ENCODE measurements at regions not wholly inside any gene's neighbourhood (a gene's known extent, or its start where the extent isn't known, plus 50 kb on each side); places are given as distances from the start of the nearest gene placed in this dataset.

DNA sequence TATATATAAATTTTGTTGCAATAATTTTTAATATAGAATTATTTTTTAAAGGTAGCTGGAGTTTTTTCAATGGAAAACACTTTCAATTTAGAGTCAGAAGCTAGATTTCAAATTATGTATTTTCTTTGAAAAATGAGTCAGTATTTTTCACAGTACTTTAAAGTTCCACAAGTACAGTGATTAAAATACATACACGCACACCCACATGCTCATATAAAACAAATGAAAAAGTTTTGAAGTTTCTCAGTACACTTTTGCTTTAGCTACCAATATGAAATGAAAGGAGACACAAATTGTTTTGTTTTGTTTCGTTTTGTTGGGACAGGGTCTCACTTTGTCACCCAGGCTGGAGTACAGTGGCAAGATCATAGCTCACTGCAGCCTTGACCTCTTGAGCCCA, 98.6 kb downstream of the CYB561 start:
- DNase-seq (ENCODE audit: low spot score), result no peak
- in situ Hi-C loops (cut with HindIII; ENCODE audit: low sequenced_read_pairs), result no loop called here

DNA sequence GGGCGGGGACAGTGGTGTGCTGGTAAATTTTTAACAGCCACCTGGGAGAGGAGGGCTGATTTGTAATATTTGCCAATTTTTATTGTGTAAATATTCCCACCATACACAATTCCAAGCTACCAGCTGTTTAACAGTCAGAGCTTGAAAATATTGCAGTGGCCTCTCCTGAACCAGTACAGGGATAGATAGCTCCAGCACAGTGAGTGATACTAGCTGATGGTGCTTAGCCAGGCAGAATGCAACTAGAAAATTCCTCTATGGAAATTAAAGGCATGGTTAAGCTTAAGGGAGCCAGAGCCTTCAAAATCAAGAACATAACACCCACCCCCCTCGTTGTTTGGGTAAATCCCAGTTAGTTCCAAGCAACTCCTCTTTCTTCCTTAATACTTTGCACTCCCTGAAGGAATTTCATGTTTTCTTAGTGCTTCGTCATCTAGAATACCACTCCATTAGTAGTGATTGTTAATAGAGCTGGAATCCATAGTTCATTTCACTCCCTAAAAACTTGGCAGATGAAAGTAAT, 96.6 kb downstream of the CYB561 start:
- DNase-seq (ENCODE audit: low spot score), result no peak
- in situ Hi-C loops (cut with HindIII; ENCODE audit: low sequenced_read_pairs), result no loop called here

DNA sequence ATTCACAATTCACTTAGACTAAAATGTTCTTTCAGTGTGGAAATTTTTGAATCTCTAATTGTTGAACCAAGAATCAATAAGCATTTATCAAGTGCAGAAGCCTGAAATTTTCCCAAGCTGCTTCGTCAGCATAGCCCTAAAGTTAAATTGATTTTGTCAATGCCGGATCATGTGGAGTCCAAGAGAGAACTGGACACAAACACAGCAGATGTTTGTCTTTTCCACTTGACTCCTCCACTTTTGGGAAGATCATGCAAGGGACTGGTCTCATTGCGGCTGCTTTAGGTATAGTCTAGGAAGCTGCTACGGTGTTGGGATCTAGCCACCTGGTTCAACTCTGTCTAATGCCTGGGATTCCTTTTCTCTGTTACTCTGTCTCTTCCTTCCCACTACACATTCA, 95.7 kb downstream of the CYB561 start:
- in situ Hi-C loops (cut with HindIII; ENCODE audit: low sequenced_read_pairs), result no loop called here
- DNase-seq (ENCODE audit: low spot score), result no peak

DNA sequence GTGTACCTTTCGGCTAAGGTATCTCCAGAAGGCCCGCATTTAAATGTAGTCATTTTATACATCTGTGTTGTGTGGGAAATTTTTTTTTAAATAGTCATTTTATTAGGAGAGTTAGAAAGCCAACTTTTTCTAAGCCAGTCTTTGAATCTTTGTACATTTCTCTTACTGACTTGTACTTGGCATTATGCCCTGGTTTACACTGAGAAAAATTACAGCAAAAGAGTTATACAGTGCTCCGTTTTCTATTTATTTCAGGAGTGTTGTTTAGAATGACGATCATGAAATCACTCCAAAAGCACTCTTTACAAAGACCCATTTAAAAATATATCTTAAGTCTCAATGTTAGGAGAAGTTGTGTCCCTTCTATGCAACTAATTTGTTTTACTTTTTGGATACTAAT, 91.8 kb downstream of the CYB561 start:
- in situ Hi-C loops (cut with HindIII; ENCODE audit: low sequenced_read_pairs), result no loop called here
- DNase-seq (ENCODE audit: low spot score), result no peak

DNA sequence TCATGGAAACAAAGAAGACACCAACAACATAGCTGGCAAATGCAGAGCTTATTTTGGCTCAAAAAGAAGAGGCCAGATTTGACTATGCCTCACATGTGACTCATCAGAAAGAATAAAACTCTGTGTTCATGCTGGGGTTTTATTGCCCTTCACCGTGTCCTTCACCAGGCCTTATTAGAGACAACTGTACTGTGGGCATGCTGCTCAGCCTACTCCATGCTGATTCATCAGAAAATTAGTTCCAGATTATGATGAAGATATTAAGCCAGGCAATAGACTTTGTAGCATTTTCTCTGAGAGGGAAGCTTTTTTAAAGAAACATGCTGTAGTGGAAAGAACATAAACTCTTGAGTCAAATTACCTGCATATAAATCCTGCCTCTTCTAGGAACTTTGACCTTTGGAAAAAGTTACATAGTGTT, 89.8 kb downstream of the CYB561 start:
- DNase-seq (ENCODE audit: low spot score), result no peak
- in situ Hi-C loops (cut with HindIII; ENCODE audit: low sequenced_read_pairs), result no loop called here

DNA sequence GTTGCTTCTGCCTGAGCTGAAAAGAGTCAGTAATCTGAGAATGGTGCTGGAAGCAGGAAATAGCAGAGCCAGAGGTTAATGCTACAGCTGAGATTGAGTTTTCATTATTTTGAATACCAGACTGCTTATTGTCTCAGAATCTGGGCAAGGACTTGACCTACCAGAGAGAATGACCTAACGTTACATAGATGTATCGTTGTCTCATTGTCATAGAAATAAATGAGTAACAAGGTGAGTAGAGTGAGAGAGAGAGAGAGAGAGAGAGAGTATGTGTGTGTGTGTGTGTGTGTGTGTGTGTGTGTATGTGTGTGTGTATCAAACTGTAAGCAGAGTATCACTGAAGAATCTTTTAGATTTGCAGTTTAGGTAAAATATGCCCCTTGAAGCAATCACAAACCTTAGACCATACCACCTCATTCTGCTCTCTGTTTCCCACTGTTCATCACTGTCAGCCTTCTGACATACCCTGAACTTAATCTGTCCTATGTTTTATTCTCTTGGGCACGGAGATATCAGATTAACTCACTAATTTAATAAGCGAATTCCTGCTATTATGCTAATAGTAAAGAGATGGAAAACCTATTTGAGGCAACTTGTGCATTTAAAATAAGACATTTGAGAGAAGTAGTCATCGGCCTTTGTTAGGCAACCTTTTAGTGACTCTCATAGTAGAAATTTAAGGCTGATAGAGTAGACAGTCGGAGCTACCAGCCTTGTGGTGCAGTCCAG, 87.8 kb downstream of the CYB561 start:
- no peak for DNase-seq (ENCODE audit: low spot score)
- in situ Hi-C loops (cut with HindIII; ENCODE audit: low sequenced_read_pairs), result no loop called here

DNA sequence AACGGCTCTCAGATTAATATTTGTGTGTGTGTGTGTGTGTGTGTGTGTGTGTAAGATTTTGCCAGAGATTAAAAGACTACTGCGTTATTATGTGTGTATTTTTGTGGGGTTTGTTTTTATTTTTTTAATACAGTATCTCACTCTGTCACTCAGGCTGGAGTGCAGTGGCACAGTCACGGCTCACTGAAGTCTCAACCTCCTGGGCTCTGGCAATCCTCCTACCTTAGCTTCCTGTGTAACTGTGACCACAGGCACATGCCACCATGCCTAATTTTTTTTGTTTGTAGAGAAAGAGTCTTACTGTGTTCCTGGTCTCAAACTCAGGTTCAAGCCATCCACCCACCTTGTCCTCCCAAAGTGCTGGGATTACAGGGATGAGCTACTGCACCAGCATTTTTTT, 87.2 kb downstream of the CYB561 start:
- no peak for DNase-seq (ENCODE audit: low spot score)
- in situ Hi-C loops (cut with HindIII; ENCODE audit: low sequenced_read_pairs), result no loop called here

DNA sequence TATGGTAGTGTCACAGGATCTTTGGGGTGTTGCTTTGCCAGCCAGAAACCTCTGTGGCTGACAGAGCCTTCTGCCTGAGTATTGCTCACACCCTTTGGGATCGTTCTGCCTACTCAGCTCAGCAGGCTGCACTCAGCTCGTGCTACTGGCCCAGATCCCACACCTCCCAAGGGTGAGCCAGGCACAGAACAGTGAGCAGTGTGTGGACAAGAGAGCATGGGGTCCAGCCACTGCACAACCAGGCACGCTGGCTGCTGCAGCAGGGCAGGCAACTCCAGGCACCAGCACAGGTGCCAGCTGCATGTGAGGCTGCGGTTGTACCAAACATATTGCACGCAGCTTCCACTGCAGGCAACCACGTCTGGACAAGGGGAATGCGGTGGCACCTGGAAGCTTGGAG, 84.9 kb downstream of the CYB561 start:
- no peak for DNase-seq (ENCODE audit: low spot score)
- in situ Hi-C loops (cut with HindIII; ENCODE audit: low sequenced_read_pairs), result no loop called here

DNA sequence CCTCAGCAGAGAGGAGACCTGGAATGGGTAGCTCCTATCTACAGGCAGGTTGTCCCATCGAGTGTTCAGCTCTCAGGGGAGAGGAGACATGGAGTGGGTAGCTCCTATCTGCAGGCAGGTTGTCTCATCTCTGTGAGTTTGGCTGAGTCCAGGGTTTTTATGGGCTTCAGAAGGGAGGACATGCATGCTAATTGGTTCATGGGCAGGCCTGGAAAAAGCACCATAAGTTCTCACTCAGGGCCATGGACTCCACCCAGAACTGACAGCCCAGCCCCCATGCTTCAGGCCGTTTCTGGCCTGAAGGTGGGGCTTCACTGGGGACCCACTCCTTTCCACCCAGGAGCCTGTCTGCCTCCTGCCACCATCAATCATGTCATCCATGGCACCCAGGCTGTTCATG, 84.0 kb downstream of the CYB561 start:
- DNase-seq (ENCODE audit: low spot score), result no peak
- in situ Hi-C loops (cut with HindIII; ENCODE audit: low sequenced_read_pairs), result no loop called here

DNA sequence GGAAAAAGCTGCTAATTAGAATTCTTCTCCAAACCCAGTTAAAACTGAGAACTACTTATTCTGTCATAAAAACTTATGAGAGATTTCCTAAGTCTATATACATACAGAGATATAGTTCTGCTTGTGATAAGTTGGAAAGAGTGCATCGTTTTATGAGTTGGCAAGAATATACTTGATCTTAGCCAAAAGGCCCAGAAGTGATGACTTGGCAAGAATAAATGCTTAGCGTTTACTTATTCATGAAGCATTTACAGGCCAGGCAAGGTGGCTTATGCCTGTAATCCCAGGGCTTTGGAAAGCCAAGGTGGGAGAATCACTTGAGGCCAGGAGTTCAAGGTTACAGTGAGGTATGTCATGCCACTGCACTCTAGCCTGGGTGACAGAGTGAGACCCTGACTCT, 81.7 kb downstream of the CYB561 start:
- in situ Hi-C loops (cut with HindIII; ENCODE audit: low sequenced_read_pairs), result no loop called here
- DNase-seq (ENCODE audit: low spot score), result no peak

DNA sequence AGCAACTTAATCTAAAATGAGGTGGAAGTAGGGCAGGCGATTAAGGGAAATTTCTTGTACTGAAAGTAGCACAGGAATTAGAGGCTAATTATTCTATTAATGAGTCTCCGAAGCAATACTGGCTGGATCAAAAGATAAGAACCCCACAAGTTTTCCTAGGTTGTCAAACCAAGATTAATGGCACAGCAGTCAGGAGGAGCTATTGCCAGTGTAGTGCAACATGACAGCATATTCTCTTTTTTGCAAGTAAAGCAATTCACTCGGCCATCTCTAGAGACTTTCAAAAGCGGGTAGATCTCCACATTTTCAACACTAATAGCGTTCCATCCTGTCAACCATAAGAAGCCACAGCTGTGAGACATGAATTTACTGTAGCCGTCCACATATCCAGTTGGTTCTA, 81.2 kb downstream of the CYB561 start:
- in situ Hi-C loops (cut with HindIII; ENCODE audit: low sequenced_read_pairs), result no loop called here
- no peak for DNase-seq (ENCODE audit: low spot score)

DNA sequence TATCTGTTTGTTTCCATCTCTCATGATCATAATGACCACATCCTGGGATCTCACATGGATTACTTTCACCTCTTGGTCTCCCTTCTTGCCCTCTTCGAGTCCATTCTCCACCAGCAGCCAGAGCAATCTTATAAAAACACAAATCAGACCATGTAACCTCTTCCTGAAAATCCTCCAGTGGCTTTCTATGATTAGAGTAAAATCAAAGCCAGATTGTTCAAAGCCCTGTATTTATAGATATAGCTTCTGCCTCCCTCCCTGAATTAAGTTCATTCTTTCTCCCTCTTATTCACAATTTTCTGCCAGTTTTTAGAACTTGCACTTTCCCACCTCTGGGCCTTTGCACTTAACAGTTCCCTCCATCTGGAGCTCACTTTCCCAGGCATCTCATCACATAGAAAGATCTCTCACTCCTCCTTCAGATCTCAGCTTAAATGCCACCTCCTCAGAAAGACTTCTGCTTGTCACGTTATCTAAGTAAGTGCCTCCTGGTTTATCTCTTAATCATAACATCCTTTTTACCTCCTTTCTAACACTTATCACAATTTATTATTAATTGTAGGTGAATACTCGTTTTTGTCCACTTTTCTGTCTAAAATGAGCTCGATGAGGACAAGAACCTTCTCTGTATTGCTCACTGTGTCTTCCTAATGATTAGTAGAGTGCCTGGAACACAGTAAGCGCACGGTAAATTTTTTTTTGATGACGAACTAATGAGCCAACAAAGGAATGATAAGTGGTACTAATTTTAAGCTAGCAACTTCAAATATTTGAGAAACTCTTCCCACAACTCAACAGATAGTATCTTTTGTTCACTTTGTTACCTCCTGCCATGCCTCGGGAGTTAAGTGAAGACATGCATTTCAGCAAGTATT, 80.5 kb downstream of the CYB561 start:
- no peak for DNase-seq (ENCODE audit: low spot score)
- in situ Hi-C loops (cut with HindIII; ENCODE audit: low sequenced_read_pairs), result no loop called here

DNA sequence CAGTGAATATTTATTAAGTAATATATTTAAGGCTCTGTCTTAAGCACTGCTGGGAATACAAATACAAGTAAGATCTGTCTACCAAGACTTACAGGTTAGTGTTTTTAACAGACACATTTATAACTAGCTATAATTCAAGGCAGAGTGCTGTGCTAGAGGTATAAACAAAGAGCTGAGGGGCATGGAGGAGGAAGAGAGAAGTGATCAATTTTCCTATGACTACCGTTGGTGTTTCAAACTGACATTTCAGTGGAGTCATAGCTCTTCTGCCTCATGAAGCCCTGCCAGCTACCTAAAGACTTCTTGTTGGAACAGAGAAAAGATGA, 79.9 kb downstream of the CYB561 start:
- in situ Hi-C loops (cut with HindIII; ENCODE audit: low sequenced_read_pairs), result no loop called here
- DNase-seq (ENCODE audit: low spot score), result no peak

DNA sequence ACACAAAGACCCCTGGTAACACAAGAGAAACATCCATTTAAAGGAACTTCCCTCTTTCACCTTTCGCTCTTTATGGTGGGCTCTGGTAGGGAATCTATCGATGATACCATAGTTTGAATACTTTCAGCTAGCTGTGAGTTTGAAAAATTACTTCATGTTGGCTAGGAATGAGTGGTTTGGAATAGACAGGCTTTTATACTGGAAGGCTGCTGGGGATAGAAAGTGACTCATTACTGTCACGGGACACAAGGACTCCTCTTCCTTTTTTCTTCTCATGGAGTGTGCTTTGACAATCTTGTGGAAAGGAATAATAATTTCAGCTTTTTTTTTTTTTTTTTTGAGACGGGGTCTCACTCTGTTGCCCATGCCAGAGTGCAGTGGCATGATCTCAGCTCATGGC, 76.9 kb downstream of the CYB561 start:
- no peak for DNase-seq (ENCODE audit: low spot score)
- in situ Hi-C loops (cut with HindIII; ENCODE audit: low sequenced_read_pairs), result no loop called here

DNA sequence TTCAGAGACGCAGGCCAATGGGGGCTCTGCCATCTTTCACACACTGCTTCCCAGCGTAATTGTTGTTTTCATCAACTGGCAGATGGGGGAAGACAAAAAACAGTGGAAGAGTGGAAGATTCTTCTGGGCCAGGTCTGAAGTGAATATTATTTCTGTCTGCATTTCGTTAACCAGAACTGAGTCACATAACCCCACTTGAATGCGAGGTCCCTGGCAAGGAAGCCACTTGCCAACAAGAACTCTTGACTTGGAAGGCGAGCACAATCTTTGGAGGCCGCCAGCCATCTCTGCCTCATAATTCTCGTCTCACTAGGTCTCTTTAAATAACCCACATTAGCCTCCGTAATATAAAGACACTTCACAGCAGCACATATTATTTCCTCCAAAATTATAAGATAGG, 75.4 kb downstream of the CYB561 start:
- no peak for DNase-seq (ENCODE audit: low spot score)
- in situ Hi-C loops (cut with HindIII; ENCODE audit: low sequenced_read_pairs), result no loop called here

DNA sequence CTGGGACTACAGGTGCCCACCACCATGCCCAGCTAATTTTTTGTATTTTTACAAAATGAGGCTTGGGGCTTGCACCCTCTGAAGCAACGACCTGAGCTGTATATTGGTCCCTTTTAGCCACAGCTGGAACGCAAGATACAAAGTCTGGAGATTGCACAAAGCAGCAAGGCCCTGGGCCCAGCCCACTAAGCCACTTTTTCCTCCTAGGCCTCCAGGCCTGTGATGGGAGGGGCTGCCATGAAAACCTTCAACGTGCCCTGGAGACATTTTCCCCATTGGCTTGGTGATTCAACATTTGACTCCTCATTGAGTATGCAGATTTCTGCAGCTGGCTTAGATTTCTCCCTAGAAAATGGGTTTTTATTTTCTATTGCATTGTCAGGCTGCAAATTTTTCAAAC, 69.2 kb downstream of the CYB561 start:
- in situ Hi-C loops (cut with HindIII; ENCODE audit: low sequenced_read_pairs), result no loop called here
- DNase-seq (ENCODE audit: low spot score), result no peak

DNA sequence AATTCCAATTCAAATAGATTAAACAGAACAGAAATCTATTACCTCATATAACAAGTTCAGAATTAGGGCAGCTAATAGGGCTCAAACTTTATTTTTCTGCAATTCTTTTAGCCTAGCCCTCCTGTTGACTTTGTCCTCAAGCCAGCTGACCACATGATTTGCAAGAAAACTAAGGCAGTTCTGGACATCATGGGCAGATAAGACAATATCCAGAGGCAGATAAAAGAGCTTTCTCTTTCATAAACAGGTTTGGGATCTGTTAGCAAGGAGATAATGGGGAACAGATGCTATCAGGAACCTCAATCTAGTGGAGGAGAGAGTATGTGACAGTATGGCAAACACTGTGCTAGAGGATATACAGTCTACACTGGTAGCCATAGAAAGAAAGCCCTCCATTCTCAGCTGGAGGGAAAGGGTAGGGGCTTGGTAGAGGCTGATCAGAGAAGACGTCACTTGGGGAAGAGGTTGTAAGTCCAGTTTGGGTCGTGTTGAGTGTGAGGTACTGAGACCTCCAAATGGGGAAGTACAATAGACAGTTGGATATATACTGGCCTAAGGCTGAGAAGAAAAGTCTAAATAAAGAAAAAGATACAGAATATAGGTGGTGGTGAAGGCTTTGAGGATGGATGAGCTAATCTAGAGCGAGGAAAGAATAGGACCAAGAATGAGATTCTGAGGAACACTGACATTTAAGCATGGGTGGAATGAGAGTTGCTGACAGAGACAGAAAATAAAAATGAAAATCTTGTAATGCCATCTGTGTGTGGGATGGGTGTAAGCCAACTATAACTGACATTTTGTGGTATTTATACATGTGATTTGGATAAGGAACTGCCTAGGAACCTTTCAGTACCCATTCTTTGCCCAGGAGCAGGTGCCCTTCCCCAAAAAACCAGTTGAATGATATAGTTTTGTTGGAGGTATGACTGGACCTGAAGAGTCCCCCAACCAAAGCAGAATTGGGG, 67.4 kb downstream of the CYB561 start:
- DNase-seq (ENCODE audit: low spot score), result no peak
- in situ Hi-C loops (cut with HindIII; ENCODE audit: low sequenced_read_pairs), result no loop called here

DNA sequence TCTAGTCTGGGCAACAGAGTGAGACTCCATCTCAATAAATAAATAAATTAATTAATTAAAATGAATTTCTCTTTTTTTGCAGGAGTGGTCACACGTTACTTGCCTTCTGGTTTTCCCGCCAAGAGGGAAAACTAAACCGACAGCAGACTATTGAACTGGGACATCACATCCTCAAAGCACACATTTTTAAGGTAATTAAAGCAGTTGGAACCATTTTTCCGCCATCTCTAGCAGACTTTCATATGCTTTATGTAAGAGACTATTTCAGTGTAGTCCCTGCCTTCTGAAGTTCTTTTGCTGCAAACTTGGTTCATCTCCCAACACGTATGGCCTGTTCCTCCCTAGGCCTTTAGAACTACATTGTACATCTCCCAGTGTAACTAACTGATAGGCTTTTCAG, 66.5 kb downstream of the CYB561 start:
- in situ Hi-C loops (cut with HindIII; ENCODE audit: low sequenced_read_pairs), result no loop called here

DNA sequence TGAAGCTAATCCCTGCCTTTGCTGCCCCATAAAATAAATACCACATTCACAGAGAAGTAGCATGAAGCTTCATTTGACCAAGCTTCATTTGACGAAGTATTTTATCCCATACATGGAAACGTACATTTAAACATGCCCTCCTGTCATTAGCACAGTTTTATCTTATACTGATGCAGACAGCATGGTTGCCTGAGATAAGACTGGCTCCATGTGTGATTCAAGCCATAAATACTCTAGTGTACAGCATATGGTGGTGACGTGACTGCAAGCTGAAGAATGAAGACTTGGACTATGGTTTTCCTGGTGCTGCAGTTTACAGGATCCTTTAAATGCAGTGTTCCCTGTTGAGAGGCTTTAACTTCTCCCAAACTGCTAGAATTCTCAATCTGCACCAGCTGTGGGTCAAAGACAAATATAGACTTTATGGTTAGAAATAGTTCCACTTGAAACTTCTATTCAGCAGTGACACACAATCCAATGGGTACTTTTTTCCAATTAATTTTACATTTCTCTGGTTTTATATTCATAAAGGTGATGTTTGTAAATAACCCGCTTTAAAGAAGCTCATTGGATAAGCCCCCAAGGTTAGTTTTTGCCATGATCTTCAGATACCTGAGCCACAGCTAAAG, 64.9 kb downstream of the CYB561 start:
- in situ Hi-C loops (cut with HindIII; ENCODE audit: low sequenced_read_pairs), result no loop called here
- no peak for DNase-seq (ENCODE audit: low spot score)

More for the DNA sequence above, 66.5 kb downstream of the CYB561 start:
- no peak for DNase-seq (ENCODE audit: low spot score)

All from G401 (cell line).